GM23248 (cell line): ENCODE measurements at regions not wholly inside any gene's neighbourhood (a gene's known extent, or its start where the extent isn't known, plus 50 kb on each side); places are given as distances from the start of the nearest gene placed in this dataset.

Experiments
- EZH2 ChIP-seq: fragments of 200-600 bp; sonication (generic); IDR thresholded peaks from 2 replicates; pipeline ENCODE4 v1.6.1; 2018; ENCODE audit warnings: antibody characterized with exemption, mild to moderate bottlenecking; ENCODE audit not compliant: insufficient read depth, poor library complexity, severe bottlenecking
- EZH2phosphoT487 ChIP-seq: fragments of 200-600 bp; sonication (generic); IDR thresholded peaks from 2 replicates; pipeline ENCODE4 v1.6.1; 2018; ENCODE audit warnings: antibody characterized with exemption, moderate library complexity, mild to moderate bottlenecking, low read depth; ENCODE audit not compliant: insufficient read depth

GRCh38 chr12:25838007-25838406 is 120.5 kb upstream of the RASSF8 start:
- TF ChIP-seq EZH2 (no peak), EZH2phosphoT487 (no peak)
